PC-9 (cell line): ENCODE measurements at regions not wholly inside any gene's neighbourhood (a gene's known extent, or its start where the extent isn't known, plus 50 kb on each side); places are given as distances from the start of the nearest gene placed in this dataset.

Experiments used
- EZH2 ChIP-seq: fragments of 200-600 bp; sonication (generic); IDR thresholded peaks from 2 replicates; pipeline ENCODE4 v1.8.0; 2017; ENCODE audit warnings: antibody characterized with exemption, low read depth
- TF ChIP-seq, protein P1 (sequence below): fragments of 200-600 bp; sonication (generic); conservative IDR thresholded peaks from 2 replicates; pipeline ENCODE4 v1.6.1; 2017; ENCODE audit warnings: mixed run types, antibody characterized with exemption, mild to moderate bottlenecking, moderate library complexity

DNA sequence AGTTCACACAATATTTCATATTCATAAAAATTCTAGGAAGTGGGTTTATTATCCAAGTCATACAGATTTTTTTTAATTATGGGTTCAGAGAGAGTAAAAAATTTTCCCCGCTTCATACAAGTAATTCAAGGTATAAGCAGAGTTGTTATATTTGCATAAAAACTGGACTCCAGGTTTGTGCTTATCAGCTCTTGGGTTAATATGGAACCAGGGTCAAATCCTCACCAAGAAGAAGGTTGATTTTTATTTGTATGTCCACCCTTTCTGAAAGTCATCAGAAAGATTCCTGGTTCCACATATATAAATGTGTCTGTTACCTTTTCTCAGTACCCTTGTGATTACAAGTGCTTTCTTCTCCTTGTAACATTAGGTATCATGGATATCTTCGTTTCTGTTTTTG lies 143.8 kb upstream of the PKN2 start:
- TF ChIP-seq, protein P1, sequence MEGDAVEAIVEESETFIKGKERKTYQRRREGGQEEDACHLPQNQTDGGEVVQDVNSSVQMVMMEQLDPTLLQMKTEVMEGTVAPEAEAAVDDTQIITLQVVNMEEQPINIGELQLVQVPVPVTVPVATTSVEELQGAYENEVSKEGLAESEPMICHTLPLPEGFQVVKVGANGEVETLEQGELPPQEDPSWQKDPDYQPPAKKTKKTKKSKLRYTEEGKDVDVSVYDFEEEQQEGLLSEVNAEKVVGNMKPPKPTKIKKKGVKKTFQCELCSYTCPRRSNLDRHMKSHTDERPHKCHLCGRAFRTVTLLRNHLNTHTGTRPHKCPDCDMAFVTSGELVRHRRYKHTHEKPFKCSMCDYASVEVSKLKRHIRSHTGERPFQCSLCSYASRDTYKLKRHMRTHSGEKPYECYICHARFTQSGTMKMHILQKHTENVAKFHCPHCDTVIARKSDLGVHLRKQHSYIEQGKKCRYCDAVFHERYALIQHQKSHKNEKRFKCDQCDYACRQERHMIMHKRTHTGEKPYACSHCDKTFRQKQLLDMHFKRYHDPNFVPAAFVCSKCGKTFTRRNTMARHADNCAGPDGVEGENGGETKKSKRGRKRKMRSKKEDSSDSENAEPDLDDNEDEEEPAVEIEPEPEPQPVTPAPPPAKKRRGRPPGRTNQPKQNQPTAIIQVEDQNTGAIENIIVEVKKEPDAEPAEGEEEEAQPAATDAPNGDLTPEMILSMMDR, result no peak
- no peak for TF ChIP-seq EZH2
